Type B pancreatic cell (in vitro differentiated cells): ENCODE measurements at regions not wholly inside any gene's neighbourhood (a gene's known extent, or its start where the extent isn't known, plus 50 kb on each side); places are given as distances from the start of the nearest gene placed in this dataset.
"Not testable (repeated sequence)": the region's sequence is repeated elsewhere in the genome, so short reads cannot be mapped to it uniquely, and the experiment has no call there.

Experiments
- DNase-seq: peaks from one replicate; pipeline ENCODE4 v3.0.0; 2021; ENCODE audit warnings: mixed read lengths; ENCODE audit not compliant: unreplicated experiment; ENCODE audit errors: extremely low spot score
- H3K27ac Mint-ChIP-seq: 2 replicates; pipeline ENCODE4 v1.8.0; 2021; ENCODE audit warnings: mild to moderate bottlenecking, mixed read lengths
- H3K27me3 Mint-ChIP-seq: 2 replicates; pipeline ENCODE4 v1.8.0; 2021; ENCODE audit warnings: mixed read lengths
- H3K36me3 Mint-ChIP-seq: 2 replicates; pipeline ENCODE4 v1.8.0; 2021; ENCODE audit warnings: mixed read lengths
- H3K4me1 Mint-ChIP-seq: one replicate; pipeline ENCODE4 v1.8.0; 2021; ENCODE audit warnings: mixed read lengths; ENCODE audit not compliant: unreplicated experiment
- H3K4me3 Mint-ChIP-seq: 2 replicates; pipeline ENCODE4 v1.8.0; 2021; ENCODE audit warnings: mild to moderate bottlenecking, mixed read lengths
- H3K9me3 Mint-ChIP-seq: 2 replicates; pipeline ENCODE4 v1.8.0; 2021; ENCODE audit warnings: mixed read lengths
- TF ChIP-seq, protein P1 (sequence below): fragments of 200-600 bp; sonication (generic); conservative IDR thresholded peaks from 2 replicates; pipeline ENCODE4 v1.5.0; 2021; ENCODE audit warnings: antibody characterized with exemption, mild to moderate bottlenecking

- TF ChIP-seq, protein P1, sequence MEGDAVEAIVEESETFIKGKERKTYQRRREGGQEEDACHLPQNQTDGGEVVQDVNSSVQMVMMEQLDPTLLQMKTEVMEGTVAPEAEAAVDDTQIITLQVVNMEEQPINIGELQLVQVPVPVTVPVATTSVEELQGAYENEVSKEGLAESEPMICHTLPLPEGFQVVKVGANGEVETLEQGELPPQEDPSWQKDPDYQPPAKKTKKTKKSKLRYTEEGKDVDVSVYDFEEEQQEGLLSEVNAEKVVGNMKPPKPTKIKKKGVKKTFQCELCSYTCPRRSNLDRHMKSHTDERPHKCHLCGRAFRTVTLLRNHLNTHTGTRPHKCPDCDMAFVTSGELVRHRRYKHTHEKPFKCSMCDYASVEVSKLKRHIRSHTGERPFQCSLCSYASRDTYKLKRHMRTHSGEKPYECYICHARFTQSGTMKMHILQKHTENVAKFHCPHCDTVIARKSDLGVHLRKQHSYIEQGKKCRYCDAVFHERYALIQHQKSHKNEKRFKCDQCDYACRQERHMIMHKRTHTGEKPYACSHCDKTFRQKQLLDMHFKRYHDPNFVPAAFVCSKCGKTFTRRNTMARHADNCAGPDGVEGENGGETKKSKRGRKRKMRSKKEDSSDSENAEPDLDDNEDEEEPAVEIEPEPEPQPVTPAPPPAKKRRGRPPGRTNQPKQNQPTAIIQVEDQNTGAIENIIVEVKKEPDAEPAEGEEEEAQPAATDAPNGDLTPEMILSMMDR: no peak
- Mint-ChIP-seq H3K9me3 (no peaks in the 10 kb centered on the region), H3K27me3 (no peaks in the 10 kb centered on the region), H3K4me1 (peaks cover 3% of the 10 kb centered on the region), H3K4me3 (no peak overlapping the region), H3K27ac (no peak overlapping the region), H3K36me3 (no peaks in the 10 kb centered on the region)
- DNase-seq: no peak
These were observed 871.8 kb upstream of the SLC35B3 start for GRCh38 chr6:9307187-9307586.

GRCh38 chr6:9295644-9296043 lies 860.3 kb upstream of the SLC35B3 start:
- Mint-ChIP-seq H3K9me3 (no peaks in the 10 kb centered on the region), H3K27me3 (no peaks in the 10 kb centered on the region), H3K4me3 (no peak overlapping the region), H3K36me3 (no peaks in the 10 kb centered on the region), H3K27ac (no peak overlapping the region), H3K4me1 (no peaks in the 10 kb centered on the region)
- TF ChIP-seq, protein P1: no peak
- DNase-seq: no peak

- TF ChIP-seq, protein P1: no peak
These were observed 857.6 kb upstream of the SLC35B3 start for GRCh38 chr6:9292975-9293374.

GRCh38 chr6:9290342-9290741 lies 855.0 kb upstream of the SLC35B3 start:
- not testable (repeated sequence) for H3K4me3 Mint-ChIP-seq, H3K4me1 Mint-ChIP-seq, H3K36me3 Mint-ChIP-seq, H3K27me3 Mint-ChIP-seq, H3K9me3 Mint-ChIP-seq, H3K27ac Mint-ChIP-seq, DNase-seq

More at GRCh38 chr6:9292975-9293374, 857.6 kb upstream of the SLC35B3 start:
- Mint-ChIP-seq H3K27ac (no peak overlapping the region), H3K4me1 (no peaks in the 10 kb centered on the region), H3K4me3 (no peak overlapping the region), H3K9me3 (no peaks in the 10 kb centered on the region), H3K27me3 (no peaks in the 10 kb centered on the region), H3K36me3 (no peaks in the 10 kb centered on the region)
- DNase-seq: no peak

GRCh38 chr6:9272671-9273070 lies 837.3 kb upstream of the SLC35B3 start:
- no peaks in the 10 kb centered on the region for H3K36me3 Mint-ChIP-seq
- TF ChIP-seq, protein P1: no peak
- no peak overlapping the region for H3K4me3 Mint-ChIP-seq
- H3K9me3 Mint-ChIP-seq: peaks cover 17% of the 10 kb centered on the region
- no peaks in the 10 kb centered on the region for H3K4me1 Mint-ChIP-seq
- H3K27me3 Mint-ChIP-seq: no peaks in the 10 kb centered on the region
- H3K27ac Mint-ChIP-seq: no peak overlapping the region
- DNase-seq: no peak

- H3K4me3 Mint-ChIP-seq: no peak overlapping the region
- no peaks in the 10 kb centered on the region for H3K36me3 Mint-ChIP-seq
- TF ChIP-seq, protein P1: no peak
These were observed 831.4 kb upstream of the SLC35B3 start for GRCh38 chr6:9266741-9267140.

More at GRCh38 chr6:9266741-9267140, 831.4 kb upstream of the SLC35B3 start:
- no peaks in the 10 kb centered on the region for H3K27me3 Mint-ChIP-seq
- H3K4me1 Mint-ChIP-seq: no peaks in the 10 kb centered on the region
- no peak for DNase-seq
- no peak overlapping the region for H3K27ac Mint-ChIP-seq
- no peaks in the 10 kb centered on the region for H3K9me3 Mint-ChIP-seq
